GM23338 (cell line): ENCODE measurements at regions not wholly inside any gene's neighbourhood (a gene's known extent, or its start where the extent isn't known, plus 50 kb on each side); places are given as distances from the start of the nearest gene placed in this dataset.

Experiments
- ATAC-seq: fragments of 200-7000 bp; cut with Tn5 transposase; 3 replicates; pipeline ENCODE4 v1.9.1; 2020
- DNase-seq: peaks from one replicate; pipeline ENCODE4 v3.0.0-alpha.2; 2015; ENCODE audit warnings: low spot score
- H2AFZ ChIP-seq: fragments of 200-600 bp; sonication (generic); 2 replicates; pipeline ENCODE4 v1.8.0; 2016; ENCODE audit warnings: antibody characterized with exemption, mild to moderate bottlenecking, moderate library complexity
- H3F3A ChIP-seq: fragments of 200-600 bp; sonication (generic); replicated peaks from 2 replicates; pipeline ENCODE4 v1.8.0; 2017; ENCODE audit warnings: antibody characterized with exemption, mixed run types, low read depth
- H3K27ac ChIP-seq: fragments of 200-600 bp; sonication (generic); 2 replicates; pipeline ENCODE4 v1.6.1; 2016; ENCODE audit warnings: low read depth
- H3K27me3 ChIP-seq: fragments of 200-600 bp; sonication (generic); 2 replicates; pipeline ENCODE4 v1.8.0; 2016; ENCODE audit warnings: mild to moderate bottlenecking, mixed run types, moderate library complexity; ENCODE audit not compliant: insufficient read depth
- H3K36me3 ChIP-seq: fragments of 200-600 bp; sonication (generic); 2 replicates; pipeline ENCODE4 v1.8.0; 2016; ENCODE audit warnings: mild to moderate bottlenecking; ENCODE audit not compliant: insufficient read depth
- H3K4me1 ChIP-seq: fragments of 200-600 bp; sonication (generic); 2 replicates; pipeline ENCODE4 v1.8.0; 2016; ENCODE audit warnings: mild to moderate bottlenecking, moderate library complexity; ENCODE audit not compliant: insufficient read depth
- H3K4me2 ChIP-seq: fragments of 200-600 bp; sonication (generic); 2 replicates; pipeline ENCODE4 v1.7.1; 2017; ENCODE audit warnings: mixed run types
- H3K4me3 ChIP-seq: fragments of 200-600 bp; sonication (generic); 2 replicates; pipeline ENCODE4 v1.6.1; 2016; ENCODE audit warnings: mixed run types
- H3K79me2 ChIP-seq: fragments of 200-600 bp; sonication (generic); replicated peaks from 2 replicates; pipeline ENCODE4 v1.8.0; 2017; ENCODE audit warnings: mild to moderate bottlenecking; ENCODE audit not compliant: insufficient read depth
- H3K9me2 ChIP-seq: fragments of 200-600 bp; sonication (generic); 2 replicates; pipeline ENCODE4 v1.8.0; 2017; ENCODE audit not compliant: insufficient read depth
- H4K20me1 ChIP-seq: fragments of 200-600 bp; sonication (generic); replicated peaks from 2 replicates; pipeline ENCODE4 v1.8.0; 2017; ENCODE audit warnings: mild to moderate bottlenecking; ENCODE audit not compliant: insufficient read depth
- H3K27ac Mint-ChIP-seq: 2 replicates; pipeline ENCODE4 v1.8.0; 2020; ENCODE audit warnings: inconsistent platforms, mild to moderate bottlenecking, moderate library complexity, mixed read lengths
- H3K27me3 Mint-ChIP-seq: 3 replicates; pipeline ENCODE4 v1.8.0; 2022; ENCODE audit warnings: low read depth, mild to moderate bottlenecking, moderate library complexity, mixed read lengths, inconsistent platforms; ENCODE audit not compliant: insufficient read depth, poor library complexity
- H3K36me3 Mint-ChIP-seq: 3 replicates; pipeline ENCODE4 v1.8.0; 2021; ENCODE audit warnings: low read depth, mild to moderate bottlenecking, inconsistent platforms, moderate library complexity, mixed read lengths
- H3K4me1 Mint-ChIP-seq: 3 replicates; pipeline ENCODE4 v1.8.0; 2020; ENCODE audit warnings: mild to moderate bottlenecking, inconsistent platforms, mixed read lengths
- H3K4me3 Mint-ChIP-seq: 3 replicates; pipeline ENCODE4 v1.8.0; 2021; ENCODE audit warnings: moderate library complexity, mild to moderate bottlenecking, inconsistent platforms, mixed read lengths
- H3K9me3 Mint-ChIP-seq: 3 replicates; pipeline ENCODE4 v1.8.0; 2020; ENCODE audit warnings: moderate library complexity, mild to moderate bottlenecking, inconsistent platforms, mixed read lengths
- CREB1 ChIP-seq: fragments of 250-450 bp; sonication (Bioruptor Pico); IDR thresholded peaks from 2 replicates; pipeline ENCODE4 v1.5.0; 2020; ENCODE audit warnings: low read depth, mild to moderate bottlenecking, moderate library complexity
- EZH2 ChIP-seq: fragments of 200-600 bp; sonication (generic); IDR thresholded peaks from one replicate; pipeline ENCODE4 v1.8.0; 2017; ENCODE audit warnings: antibody characterized with exemption, mild to moderate bottlenecking, low read depth; ENCODE audit not compliant: unreplicated experiment
- JUNB ChIP-seq: IDR thresholded peaks from one replicate; pipeline ENCODE4 v1.6.1; 2016; ENCODE audit warnings: antibody characterized with exemption; ENCODE audit not compliant: unreplicated experiment
- POLR2AphosphoS5 ChIP-seq: IDR thresholded peaks from 2 replicates; pipeline ENCODE4 v1.6.1; 2016; ENCODE audit warnings: antibody characterized with exemption, low read depth
- STAT1 ChIP-seq: IDR thresholded peaks from one replicate; pipeline ENCODE4 v1.6.1; 2016; ENCODE audit warnings: antibody characterized with exemption; ENCODE audit not compliant: unreplicated experiment
- ZNF114 ChIP-seq: fragments of 250-450 bp; sonication (Bioruptor Pico); IDR thresholded peaks from 2 replicates; pipeline ENCODE4 v1.5.0; 2020; ENCODE audit warnings: mild to moderate bottlenecking, moderate library complexity
- TF ChIP-seq, protein P1 (sequence below), 2 experiments: fragments of 200-600 bp in 1 of 2; sonication (generic) in 1 of 2; conservative IDR thresholded peaks; 2 replicates each; pipeline versions ENCODE4 v1.5.1 to v1.6.1; 2016 to 2017; ENCODE audit warnings: antibody characterized with exemption in 2 of 2, low read depth in 2 of 2, mild to moderate bottlenecking in 2 of 2, moderate library complexity in 1 of 2
- TF ChIP-seq, protein P2 (sequence below): fragments of 250-450 bp; sonication (Bioruptor Pico); IDR thresholded peaks from 2 replicates; pipeline ENCODE4 v1.5.0; 2020; ENCODE audit warnings: mild to moderate bottlenecking, moderate library complexity

DNA sequence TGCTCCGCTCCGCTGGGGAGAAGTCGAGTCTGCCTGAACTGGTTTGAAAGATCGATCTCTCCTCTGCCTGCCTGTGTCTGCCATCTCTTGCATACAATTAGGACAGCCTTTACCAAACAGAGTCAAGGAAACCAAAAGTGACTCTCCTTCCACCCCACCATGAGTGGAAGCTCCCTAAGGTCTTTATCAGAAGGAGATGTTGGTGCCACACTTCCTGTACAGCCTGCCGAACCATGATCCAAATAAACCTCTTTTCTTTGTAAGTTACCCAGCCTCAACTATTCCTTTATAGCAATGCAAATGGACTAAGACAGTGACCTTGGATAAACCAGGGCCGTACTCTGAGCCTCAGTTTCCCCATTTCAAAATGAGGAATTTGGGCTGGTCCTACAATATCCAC lies 106.3 kb upstream of the GDF10 start (continued):
- TF ChIP-seq, protein P1, sequence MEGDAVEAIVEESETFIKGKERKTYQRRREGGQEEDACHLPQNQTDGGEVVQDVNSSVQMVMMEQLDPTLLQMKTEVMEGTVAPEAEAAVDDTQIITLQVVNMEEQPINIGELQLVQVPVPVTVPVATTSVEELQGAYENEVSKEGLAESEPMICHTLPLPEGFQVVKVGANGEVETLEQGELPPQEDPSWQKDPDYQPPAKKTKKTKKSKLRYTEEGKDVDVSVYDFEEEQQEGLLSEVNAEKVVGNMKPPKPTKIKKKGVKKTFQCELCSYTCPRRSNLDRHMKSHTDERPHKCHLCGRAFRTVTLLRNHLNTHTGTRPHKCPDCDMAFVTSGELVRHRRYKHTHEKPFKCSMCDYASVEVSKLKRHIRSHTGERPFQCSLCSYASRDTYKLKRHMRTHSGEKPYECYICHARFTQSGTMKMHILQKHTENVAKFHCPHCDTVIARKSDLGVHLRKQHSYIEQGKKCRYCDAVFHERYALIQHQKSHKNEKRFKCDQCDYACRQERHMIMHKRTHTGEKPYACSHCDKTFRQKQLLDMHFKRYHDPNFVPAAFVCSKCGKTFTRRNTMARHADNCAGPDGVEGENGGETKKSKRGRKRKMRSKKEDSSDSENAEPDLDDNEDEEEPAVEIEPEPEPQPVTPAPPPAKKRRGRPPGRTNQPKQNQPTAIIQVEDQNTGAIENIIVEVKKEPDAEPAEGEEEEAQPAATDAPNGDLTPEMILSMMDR (conservative IDR thresholded peaks at IDR 0.05; ENCODE audit: low read depth in 2 of 2): no peak
- TF ChIP-seq STAT1 (no peak), ZNF114 (no peak), CREB1 (CRISPR knock-in tag) (no peak)

DNA sequence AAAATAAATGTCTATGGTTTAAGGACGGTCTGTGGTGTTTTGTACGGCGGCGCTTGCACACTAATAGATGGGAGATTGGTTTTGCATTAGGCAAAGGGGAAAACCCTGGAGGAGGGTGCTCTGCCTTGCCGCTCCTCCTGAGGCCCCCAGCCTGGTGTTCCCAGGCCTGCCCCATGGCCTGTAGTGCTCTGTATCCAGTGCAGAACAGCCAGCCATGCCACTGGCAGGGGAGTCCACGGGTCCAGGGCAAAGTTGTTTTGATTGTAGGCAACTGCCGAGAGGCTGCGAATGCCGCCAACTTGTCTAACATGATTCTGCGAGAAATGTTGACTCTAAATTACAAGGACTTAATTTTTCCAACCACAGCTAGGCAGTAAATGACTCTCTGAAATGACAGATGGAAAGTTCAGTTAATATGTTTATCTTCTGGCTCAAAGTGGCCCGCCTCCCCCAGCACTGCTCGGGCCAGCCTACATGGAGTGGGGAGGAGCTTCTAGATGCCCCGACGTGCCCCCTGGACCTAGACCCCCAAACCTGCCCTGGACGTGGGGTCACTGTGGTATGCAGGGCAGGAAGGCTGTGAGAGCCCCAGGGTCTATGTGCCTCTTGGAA lies 104.6 kb upstream of the GDF10 start:
- no peak overlapping the region for H3K4me2 ChIP-seq

More for the DNA sequence above, 104.6 kb upstream of the GDF10 start:
- Histone ChIP-seq H3K27ac (no peak overlapping the region), H3K36me3 (no peaks in the 10 kb centered on the region), H3F3A (no peaks in the 10 kb centered on the region), H3K9me2 (peaks cover 6% of the 10 kb centered on the region), H4K20me1 (no peaks in the 10 kb centered on the region), H3K27me3 (no peaks in the 10 kb centered on the region), H3K4me1 (no peaks in the 10 kb centered on the region), H3K79me2 (no peaks in the 10 kb centered on the region), H2AFZ (no peak overlapping the region), H3K4me3 (no peak overlapping the region)
- no peak for TF ChIP-seq POLR2AphosphoS5
- TF ChIP-seq, protein P2, sequence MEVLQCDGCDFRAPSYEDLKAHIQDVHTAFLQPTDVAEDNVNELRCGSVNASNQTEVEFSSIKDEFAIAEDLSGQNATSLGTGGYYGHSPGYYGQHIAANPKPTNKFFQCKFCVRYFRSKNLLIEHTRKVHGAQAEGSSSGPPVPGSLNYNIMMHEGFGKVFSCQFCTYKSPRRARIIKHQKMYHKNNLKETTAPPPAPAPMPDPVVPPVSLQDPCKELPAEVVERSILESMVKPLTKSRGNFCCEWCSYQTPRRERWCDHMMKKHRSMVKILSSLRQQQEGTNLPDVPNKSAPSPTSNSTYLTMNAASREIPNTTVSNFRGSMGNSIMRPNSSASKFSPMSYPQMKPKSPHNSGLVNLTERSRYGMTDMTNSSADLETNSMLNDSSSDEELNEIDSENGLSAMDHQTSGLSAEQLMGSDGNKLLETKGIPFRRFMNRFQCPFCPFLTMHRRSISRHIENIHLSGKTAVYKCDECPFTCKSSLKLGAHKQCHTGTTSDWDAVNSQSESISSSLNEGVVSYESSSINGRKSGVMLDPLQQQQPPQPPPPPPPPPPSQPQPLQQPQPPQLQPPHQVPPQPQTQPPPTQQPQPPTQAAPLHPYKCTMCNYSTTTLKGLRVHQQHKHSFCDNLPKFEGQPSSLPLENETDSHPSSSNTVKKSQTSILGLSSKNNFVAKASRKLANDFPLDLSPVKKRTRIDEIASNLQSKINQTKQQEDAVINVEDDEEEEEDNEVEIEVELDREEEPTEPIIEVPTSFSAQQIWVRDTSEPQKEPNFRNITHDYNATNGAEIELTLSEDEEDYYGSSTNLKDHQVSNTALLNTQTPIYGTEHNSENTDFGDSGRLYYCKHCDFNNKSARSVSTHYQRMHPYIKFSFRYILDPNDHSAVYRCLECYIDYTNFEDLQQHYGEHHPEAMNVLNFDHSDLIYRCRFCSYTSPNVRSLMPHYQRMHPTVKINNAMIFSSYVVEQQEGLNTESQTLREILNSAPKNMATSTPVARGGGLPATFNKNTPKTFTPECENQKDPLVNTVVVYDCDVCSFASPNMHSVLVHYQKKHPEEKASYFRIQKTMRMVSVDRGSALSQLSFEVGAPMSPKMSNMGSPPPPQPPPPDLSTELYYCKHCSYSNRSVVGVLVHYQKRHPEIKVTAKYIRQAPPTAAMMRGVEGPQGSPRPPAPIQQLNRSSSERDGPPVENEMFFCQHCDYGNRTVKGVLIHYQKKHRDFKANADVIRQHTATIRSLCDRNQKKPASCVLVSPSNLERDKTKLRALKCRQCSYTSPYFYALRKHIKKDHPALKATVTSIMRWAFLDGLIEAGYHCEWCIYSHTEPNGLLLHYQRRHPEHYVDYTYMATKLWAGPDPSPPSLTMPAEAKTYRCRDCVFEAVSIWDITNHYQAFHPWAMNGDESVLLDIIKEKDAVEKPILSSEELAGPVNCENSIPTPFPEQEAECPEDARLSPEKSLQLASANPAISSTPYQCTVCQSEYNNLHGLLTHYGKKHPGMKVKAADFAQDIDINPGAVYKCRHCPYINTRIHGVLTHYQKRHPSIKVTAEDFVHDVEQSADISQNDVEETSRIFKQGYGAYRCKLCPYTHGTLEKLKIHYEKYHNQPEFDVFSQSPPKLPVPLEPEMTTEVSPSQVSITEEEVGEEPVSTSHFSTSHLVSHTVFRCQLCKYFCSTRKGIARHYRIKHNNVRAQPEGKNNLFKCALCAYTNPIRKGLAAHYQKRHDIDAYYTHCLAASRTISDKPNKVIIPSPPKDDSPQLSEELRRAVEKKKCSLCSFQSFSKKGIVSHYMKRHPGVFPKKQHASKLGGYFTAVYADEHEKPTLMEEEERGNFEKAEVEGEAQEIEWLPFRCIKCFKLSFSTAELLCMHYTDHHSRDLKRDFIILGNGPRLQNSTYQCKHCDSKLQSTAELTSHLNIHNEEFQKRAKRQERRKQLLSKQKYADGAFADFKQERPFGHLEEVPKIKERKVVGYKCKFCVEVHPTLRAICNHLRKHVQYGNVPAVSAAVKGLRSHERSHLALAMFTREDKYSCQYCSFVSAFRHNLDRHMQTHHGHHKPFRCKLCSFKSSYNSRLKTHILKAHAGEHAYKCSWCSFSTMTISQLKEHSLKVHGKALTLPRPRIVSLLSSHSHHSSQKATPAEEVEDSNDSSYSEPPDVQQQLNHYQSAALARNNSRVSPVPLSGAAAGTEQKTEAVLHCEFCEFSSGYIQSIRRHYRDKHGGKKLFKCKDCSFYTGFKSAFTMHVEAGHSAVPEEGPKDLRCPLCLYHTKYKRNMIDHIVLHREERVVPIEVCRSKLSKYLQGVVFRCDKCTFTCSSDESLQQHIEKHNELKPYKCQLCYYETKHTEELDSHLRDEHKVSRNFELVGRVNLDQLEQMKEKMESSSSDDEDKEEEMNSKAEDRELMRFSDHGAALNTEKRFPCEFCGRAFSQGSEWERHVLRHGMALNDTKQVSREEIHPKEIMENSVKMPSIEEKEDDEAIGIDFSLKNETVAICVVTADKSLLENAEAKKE (CRISPR knock-in tag): no peak
- TF ChIP-seq EZH2: no peak
- no peak for TF ChIP-seq JUNB
- TF ChIP-seq ZNF114: no peak
- TF ChIP-seq, protein P1 (conservative IDR thresholded peaks at IDR 0.05; ENCODE audit: low read depth in 2 of 2): no peak
- Mint-ChIP-seq H3K27ac (no peak overlapping the region), H3K27me3 (peaks cover 2% of the 10 kb centered on the region), H3K4me1 (peaks cover 6% of the 10 kb centered on the region; the same call in 2 of the 3 replicates), H3K36me3 (no peaks in the 10 kb centered on the region), H3K4me3 (no peak overlapping the region), H3K9me3 (no peaks in the 10 kb centered on the region)
- DNase-seq: no peak
- no peak for ATAC-seq
